Smooth muscle cell (in vitro differentiated cells): ENCODE measurements at regions not wholly inside any gene's neighbourhood (a gene's known extent, or its start where the extent isn't known, plus 50 kb on each side); places are given as distances from the start of the nearest gene placed in this dataset.

Experiments
- DNase-seq: peaks from one replicate; lab custom pipeline; 2025; ENCODE audit not compliant: unreplicated experiment; lab: John Stamatoyannopoulos, UW
- H2AFZ ChIP-seq: fragments of 200-600 bp; sonication (generic); 2 replicates; pipeline ENCODE4 v1.6.0; 2016; ENCODE audit warnings: antibody characterized with exemption, low read depth, mild to moderate bottlenecking
- H3F3A ChIP-seq: fragments of 200-600 bp; sonication (generic); 2 replicates; pipeline ENCODE4 v1.6.0; 2017; ENCODE audit warnings: antibody characterized with exemption, low read depth
- H3K27ac ChIP-seq: fragments of 200-600 bp; sonication (generic); 2 replicates; pipeline ENCODE4 v1.5.1; 2016; ENCODE audit warnings: low read depth, mild to moderate bottlenecking
- H3K27me3 ChIP-seq: fragments of 200-600 bp; sonication (generic); 2 replicates; pipeline ENCODE4 v1.6.1; 2016; ENCODE audit warnings: low read depth, mild to moderate bottlenecking
- H3K36me3 ChIP-seq: fragments of 200-600 bp; sonication (generic); 2 replicates; pipeline ENCODE4 v1.5.1; 2016; ENCODE audit warnings: low read depth
- H3K4me1 ChIP-seq: fragments of 200-600 bp; sonication (generic); 2 replicates; pipeline ENCODE4 v1.5.1; 2016; ENCODE audit warnings: low read depth
- H3K4me2 ChIP-seq: fragments of 200-600 bp; sonication (generic); 2 replicates; pipeline ENCODE4 v1.6.0; 2016; ENCODE audit warnings: mild to moderate bottlenecking
- H3K4me3 ChIP-seq: fragments of 200-600 bp; sonication (generic); 2 replicates; pipeline ENCODE4 v1.5.1; 2016; ENCODE audit warnings: mild to moderate bottlenecking
- H3K79me2 ChIP-seq: fragments of 200-600 bp; sonication (generic); 2 replicates; pipeline ENCODE4 v1.6.0; 2016; ENCODE audit warnings: low read depth, mild to moderate bottlenecking
- H3K9ac ChIP-seq: fragments of 200-600 bp; sonication (generic); 2 replicates; pipeline ENCODE4 v1.6.0; 2016; ENCODE audit warnings: low read depth
- H3K9me3 ChIP-seq: fragments of 200-600 bp; sonication (generic); replicated peaks from 2 replicates; pipeline ENCODE4 v1.5.1; 2016; ENCODE audit warnings: low read depth
- H4K20me1 ChIP-seq: fragments of 200-600 bp; sonication (generic); 2 replicates; pipeline ENCODE4 v1.6.0; 2016; ENCODE audit warnings: low read depth
- CTCF ChIP-seq: fragments of 200-600 bp; sonication (generic); IDR thresholded peaks from 2 replicates; pipeline ENCODE4 v1.5.1; 2017; ENCODE audit warnings: borderline replicate concordance, mild to moderate bottlenecking, antibody characterized with exemption; ENCODE audit not compliant: insufficient read depth, poor library complexity, severe bottlenecking
- WGBS: methylation state at CpG from one replicate; pipeline ENCODE4 v1.1.7; 2016; ENCODE audit warnings: low lambda C conversion rate; 5-methylcytosine and 5-hydroxymethylcytosine counted together

- no peak for DNase-seq
- Histone ChIP-seq H3K9ac (no peak overlapping the region), H3K9me3 (no peaks in the 10 kb centered on the region), H3F3A (no peaks in the 10 kb centered on the region), H4K20me1 (no peaks in the 10 kb centered on the region), H3K4me3 (no peak overlapping the region), H3K27ac (no peak overlapping the region), H3K79me2 (no peaks in the 10 kb centered on the region), H3K4me2 (no peak overlapping the region), H2AFZ (no peak overlapping the region), H3K36me3 (no peaks in the 10 kb centered on the region), H3K4me1 (no peaks in the 10 kb centered on the region), H3K27me3 (no peaks in the 10 kb centered on the region)
- WGBS = 94% methylated on average over 5 of the region's 5 CpGs
- no peak for TF ChIP-seq CTCF
Observed at GRCh38 chr5:57394421-57395210, 88.0 kb downstream of the ACTBL2 start.

- no peak for TF ChIP-seq CTCF
- Histone ChIP-seq H4K20me1 (no peaks in the 10 kb centered on the region), H3K79me2 (no peaks in the 10 kb centered on the region), H3K27me3 (no peaks in the 10 kb centered on the region), H3K4me3 (no peak overlapping the region), H3F3A (peaks cover 4% of the 10 kb centered on the region), H2AFZ (no peak overlapping the region), H3K9ac (no peak overlapping the region), H3K4me2 (no peak overlapping the region), H3K4me1 (no peaks in the 10 kb centered on the region), H3K27ac (no peak overlapping the region), H3K36me3 (no peaks in the 10 kb centered on the region), H3K9me3 (no peaks in the 10 kb centered on the region)
- 46% methylated on average over 2 of the region's 2 CpGs for whole genome bisulfite sequencing
- DNase-seq = no peak
Observed at GRCh38 chr5:57386958-57387357, 95.7 kb downstream of the ACTBL2 start.

- no peaks in the 10 kb centered on the region for H3K36me3 ChIP-seq
- H3K9me3 ChIP-seq = no peaks in the 10 kb centered on the region
- no peaks in the 10 kb centered on the region for H3K79me2 ChIP-seq
- peak overlapping the region; percentile 72 for H3K4me2 ChIP-seq
- WGBS = under 1% methylated on average over 9 of the region's 9 CpGs
- no peaks in the 10 kb centered on the region for H3K4me1 ChIP-seq
- DNase-seq = peak; percentile 3
- no peak overlapping the region for H2AFZ ChIP-seq
- peaks cover 4% of the 10 kb centered on the region for H3F3A ChIP-seq
- H3K27me3 ChIP-seq = no peaks in the 10 kb centered on the region
- H3K27ac ChIP-seq = peak overlapping the region; percentile 91
- peak overlapping the region; percentile 48 for H3K9ac ChIP-seq
- H3K4me3 ChIP-seq = no peak overlapping the region
- no peaks in the 10 kb centered on the region for H4K20me1 ChIP-seq
- peak; percentile 23 for TF ChIP-seq CTCF
Observed at GRCh38 chr5:57383093-57383861, 99.3 kb downstream of the ACTBL2 start.
